GM13977 (cell line): ENCODE measurements at regions not wholly inside any gene's neighbourhood (a gene's known extent, or its start where the extent isn't known, plus 50 kb on each side); places are given as distances from the start of the nearest gene placed in this dataset.

ENCODE experiments used
- DNase-seq: peaks from one replicate; pipeline ENCODE4 v3.0.0; 2012; ENCODE audit warnings: low spot score
- in situ Hi-C: fragments of 300-500 bp; cut with MboI; formaldehyde crosslinking; loops from one replicate; pipeline ENCODE4 v1.12.0; 2022; ENCODE audit warnings: low sequenced_read_pairs, low pct_unique_long_range_greater_than_20kb, mixed read lengths, inconsistent platforms; ENCODE audit not compliant: unreplicated experiment
- TF ChIP-seq, protein P1 (sequence below): IDR thresholded peaks from 2 replicates; pipeline ENCODE4 v1.5.1; 2012; ENCODE audit warnings: mild to moderate bottlenecking, control low read depth; ENCODE audit not compliant: insufficient read depth; ENCODE audit errors: extremely low read depth, missing control alignments

DNA sequence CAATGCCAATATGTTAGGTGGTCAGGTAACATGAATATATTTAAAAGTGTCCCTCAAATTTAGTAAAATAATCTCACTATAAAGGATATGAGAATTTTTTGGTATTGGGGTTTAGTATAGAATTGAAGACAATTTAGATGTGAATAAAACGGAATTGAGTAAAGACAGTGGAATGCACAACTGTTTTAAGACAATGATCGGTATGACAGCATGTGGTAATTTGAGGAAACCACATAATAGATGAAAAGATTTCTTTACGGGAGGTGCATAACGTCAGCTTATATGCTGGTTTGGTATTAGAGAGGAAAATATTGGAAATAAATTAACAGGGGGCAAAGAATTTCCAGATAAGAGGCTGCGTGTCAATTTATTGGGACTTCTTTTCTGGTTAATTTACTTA, 1043.2 kb downstream of the CDH18 start:
- in situ Hi-C loops, result no loop called here
- TF ChIP-seq, protein P1, sequence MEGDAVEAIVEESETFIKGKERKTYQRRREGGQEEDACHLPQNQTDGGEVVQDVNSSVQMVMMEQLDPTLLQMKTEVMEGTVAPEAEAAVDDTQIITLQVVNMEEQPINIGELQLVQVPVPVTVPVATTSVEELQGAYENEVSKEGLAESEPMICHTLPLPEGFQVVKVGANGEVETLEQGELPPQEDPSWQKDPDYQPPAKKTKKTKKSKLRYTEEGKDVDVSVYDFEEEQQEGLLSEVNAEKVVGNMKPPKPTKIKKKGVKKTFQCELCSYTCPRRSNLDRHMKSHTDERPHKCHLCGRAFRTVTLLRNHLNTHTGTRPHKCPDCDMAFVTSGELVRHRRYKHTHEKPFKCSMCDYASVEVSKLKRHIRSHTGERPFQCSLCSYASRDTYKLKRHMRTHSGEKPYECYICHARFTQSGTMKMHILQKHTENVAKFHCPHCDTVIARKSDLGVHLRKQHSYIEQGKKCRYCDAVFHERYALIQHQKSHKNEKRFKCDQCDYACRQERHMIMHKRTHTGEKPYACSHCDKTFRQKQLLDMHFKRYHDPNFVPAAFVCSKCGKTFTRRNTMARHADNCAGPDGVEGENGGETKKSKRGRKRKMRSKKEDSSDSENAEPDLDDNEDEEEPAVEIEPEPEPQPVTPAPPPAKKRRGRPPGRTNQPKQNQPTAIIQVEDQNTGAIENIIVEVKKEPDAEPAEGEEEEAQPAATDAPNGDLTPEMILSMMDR, result no peak
- DNase-seq, result no peak

DNA sequence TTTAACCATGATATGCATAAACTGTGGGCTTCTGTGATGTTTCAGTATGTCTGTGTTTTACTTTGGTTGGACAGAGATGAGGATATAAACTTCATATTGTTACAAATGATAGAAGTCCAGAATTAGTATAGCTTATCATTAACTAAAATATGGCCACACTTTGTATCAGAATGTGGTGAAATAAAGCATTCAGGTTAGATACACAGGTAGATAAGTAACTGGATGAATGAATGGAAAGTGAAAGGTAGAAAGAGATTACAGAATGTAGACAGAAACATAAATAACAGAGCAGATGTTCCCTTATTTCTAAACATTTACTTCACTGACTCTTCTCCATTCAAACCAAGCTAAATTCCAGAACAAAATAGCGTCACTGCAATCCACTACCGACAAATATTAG, 1033.8 kb downstream of the CDH18 start:
- TF ChIP-seq, protein P1, result no peak
- in situ Hi-C loops, result no loop called here
- DNase-seq, result no peak

DNA sequence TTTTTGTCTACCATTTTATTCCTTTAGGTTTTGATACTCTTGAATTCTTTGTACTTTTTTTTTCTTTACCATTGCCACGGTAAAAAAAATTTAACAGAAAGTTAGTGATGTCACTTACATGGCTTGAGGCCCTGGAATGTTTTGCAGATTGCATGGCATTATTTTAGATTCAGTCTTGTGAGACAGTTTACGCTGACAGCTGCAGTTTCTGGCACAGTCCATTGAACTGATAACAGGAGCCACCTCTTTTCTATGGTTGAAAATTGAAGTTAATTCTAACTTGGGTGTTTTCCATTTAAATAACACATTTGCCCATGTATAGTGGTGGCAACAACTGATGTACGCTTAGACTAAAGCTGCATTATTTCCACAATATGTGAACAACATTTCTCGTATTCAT, 1028.5 kb downstream of the CDH18 start:
- DNase-seq, result no peak
- in situ Hi-C loops, result no loop called here
- TF ChIP-seq, protein P1, result no peak

DNA sequence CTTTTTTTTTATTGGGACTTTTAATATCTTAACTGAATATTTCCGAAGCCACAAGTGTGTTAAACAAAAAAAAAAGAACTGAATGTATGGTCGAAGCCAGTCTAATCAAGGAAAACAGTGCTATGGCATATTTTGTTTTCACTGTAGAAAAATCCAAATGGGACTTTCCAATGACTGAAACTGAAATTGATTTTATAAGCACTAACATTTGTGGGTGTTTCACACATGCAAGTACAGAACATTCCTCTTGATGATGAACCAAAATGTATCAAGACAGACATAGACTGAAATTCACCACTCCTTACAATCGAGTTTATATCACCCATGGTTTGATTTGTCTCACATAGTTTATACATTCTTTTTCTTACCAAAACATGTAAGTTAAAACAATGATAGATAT, 1026.8 kb downstream of the CDH18 start:
- DNase-seq, result no peak
- TF ChIP-seq, protein P1, result no peak
- in situ Hi-C loops, result no loop called here

DNA sequence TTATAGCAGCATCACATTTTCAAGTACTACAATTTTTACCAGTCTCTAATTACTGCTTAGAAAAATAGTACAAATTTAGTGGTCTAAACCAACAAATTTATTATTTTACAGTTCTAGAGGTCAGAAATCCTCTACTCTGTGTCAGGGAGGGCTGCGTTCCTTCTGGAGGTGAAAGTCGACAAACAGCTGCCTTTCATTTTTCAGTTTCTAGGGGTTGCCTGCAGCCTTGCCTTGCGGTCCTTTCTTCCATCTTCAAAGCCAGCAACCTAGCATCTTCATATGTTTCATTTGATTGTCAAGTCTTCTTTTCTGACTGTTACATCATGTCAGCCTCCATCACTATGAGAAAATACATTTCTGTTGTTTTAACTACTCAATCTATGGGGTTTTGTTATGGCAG, 1022.1 kb downstream of the CDH18 start:
- TF ChIP-seq, protein P1, result no peak
- in situ Hi-C loops, result no loop called here
- no peak for DNase-seq

DNA sequence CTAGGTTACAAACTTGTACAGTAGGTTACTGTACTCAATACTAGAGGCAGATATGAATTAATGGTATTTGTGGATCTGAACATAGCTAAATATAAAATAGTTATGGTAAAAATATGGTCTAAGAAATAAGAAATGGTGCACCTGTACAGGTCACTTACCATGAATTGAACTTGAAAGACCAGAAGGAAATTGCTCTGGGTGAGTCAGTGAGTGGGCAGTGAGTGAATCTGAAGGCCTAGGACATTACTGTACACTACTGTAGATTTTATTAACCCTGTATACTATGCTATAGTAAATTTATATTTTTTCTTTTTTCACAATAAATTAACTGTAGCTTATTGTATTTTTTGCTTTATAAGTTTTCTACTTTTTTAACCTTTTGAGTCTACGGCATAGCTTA, 1020.4 kb downstream of the CDH18 start:
- DNase-seq, result no peak
- in situ Hi-C loops, result no loop called here
- TF ChIP-seq, protein P1, result no peak

DNA sequence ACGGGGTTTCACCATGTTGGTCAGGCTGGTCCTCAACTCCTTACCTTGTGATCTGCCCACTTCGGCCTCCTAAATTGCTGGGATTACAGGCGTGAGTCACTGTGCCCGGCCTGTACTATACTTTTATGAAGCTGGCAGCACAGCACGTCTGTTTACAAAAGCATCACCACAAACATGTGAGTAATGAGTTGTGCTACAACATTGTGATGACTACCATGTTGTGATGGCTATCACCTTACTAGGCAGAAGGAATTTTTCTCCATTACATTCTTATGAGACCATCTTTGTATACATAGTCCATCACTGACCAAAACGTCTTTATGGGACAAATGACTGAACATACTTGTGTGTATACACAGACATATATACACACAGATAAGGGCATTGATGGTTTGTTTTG, 1019.0 kb downstream of the CDH18 start:
- in situ Hi-C loops, result no loop called here
- TF ChIP-seq, protein P1, result no peak
- DNase-seq, result no peak
